Neural cell (in vitro differentiated cells): ENCODE measurements at regions not wholly inside any gene's neighbourhood (a gene's known extent, or its start where the extent isn't known, plus 50 kb on each side); places are given as distances from the start of the nearest gene placed in this dataset.

Experiments used
- CTCF ChIP-seq: fragments of 450-650 bp; IDR thresholded peaks from 2 replicates; pipeline ENCODE4 v1.5.1; 2014; ENCODE audit warnings: antibody characterized with exemption, mild to moderate bottlenecking, moderate library complexity; ENCODE audit not compliant: poor library complexity, severe bottlenecking
- EP300 ChIP-seq: fragments of 450-650 bp; conservative IDR thresholded peaks from 2 replicates; pipeline ENCODE4 v1.6.1; 2014; ENCODE audit warnings: antibody characterized with exemption, mild to moderate bottlenecking, moderate library complexity; ENCODE audit not compliant: poor library complexity, severe bottlenecking
- EZH2 ChIP-seq: fragments of 200-600, 300-800 bp; shearing (Covaris generic), sonication (generic); IDR thresholded peaks from 2 replicates; pipeline ENCODE4 v1.6.1; 2014; ENCODE audit warnings: antibody characterized with exemption, low read length, borderline replicate concordance, mild to moderate bottlenecking; ENCODE audit not compliant: insufficient read depth, poor library complexity, severe bottlenecking
- MXI1 ChIP-seq: fragments of 450-650 bp; conservative IDR thresholded peaks from 2 replicates; pipeline ENCODE4 v1.6.1; 2014; ENCODE audit warnings: antibody characterized with exemption, mild to moderate bottlenecking; ENCODE audit not compliant: poor library complexity, severe bottlenecking
- POLR2AphosphoS5 ChIP-seq: IDR thresholded peaks from 2 replicates; pipeline ENCODE4 v1.6.1; 2012
- SMC3 ChIP-seq: fragments of 450-650 bp; conservative IDR thresholded peaks from 2 replicates; pipeline ENCODE4 v1.6.1; 2014; ENCODE audit warnings: antibody characterized with exemption, mild to moderate bottlenecking, moderate library complexity; ENCODE audit not compliant: poor library complexity
- TAF1 ChIP-seq: IDR thresholded peaks from 2 replicates; pipeline ENCODE4 v1.6.1; 2012; ENCODE audit warnings: low read depth

GRCh38 chr4:138458751-138459150 is 216.6 kb upstream of the SLC7A11 start:
- TF ChIP-seq CTCF (no peak), EP300 (no peak), TAF1 (no peak), EZH2 (no peak), POLR2AphosphoS5 (no peak), SMC3 (no peak), MXI1 (no peak)
